Gastroesophageal sphincter (tissue), 4 donors: ENCODE measurements at regions not wholly inside any gene's neighbourhood (a gene's known extent, or its start where the extent isn't known, plus 50 kb on each side); places are given as distances from the start of the nearest gene placed in this dataset.

Experiments
- ATAC-seq: fragments of 150-250 bp; one replicate; pipeline ENCODE4 v1.9.1; 2016; ENCODE audit warnings: mild to moderate bottlenecking, moderate library complexity
- H3K27ac ChIP-seq, 4 donors: fragments of 200-600 bp; sonication (generic) in 3 of 4; 1 replicate in 3 of 4; 2 replicates in 1 of 4; pipeline ENCODE4 v1.5.1; 2016 to 2019
- H3K27me3 ChIP-seq: fragments of 200-600 bp; sonication (generic); one replicate; pipeline ENCODE4 v1.5.1; 2019
- H3K36me3 ChIP-seq, 2 donors: fragments of 200-600 bp; sonication (generic); one replicate each; pipeline ENCODE4 v1.5.1; 2019; ENCODE audit warnings: control low read depth in 1 of 2
- H3K4me1 ChIP-seq, 3 donors: fragments of 200-600 bp; sonication (generic); 1 replicate in 2 of 3; 2 replicates in 1 of 3; pipeline ENCODE4 v1.5.1; 2016 to 2019; ENCODE audit warnings: control low read depth in 2 of 3
- H3K4me3 ChIP-seq, 2 donors: fragments of 200-600 bp; sonication (generic); one replicate each; pipeline ENCODE4 v1.5.1; 2019; ENCODE audit warnings: mild to moderate bottlenecking in 1 of 2, moderate library complexity in 1 of 2
- H3K9me3 ChIP-seq, 3 donors: fragments of 200-600 bp; sonication (generic); one replicate each; pipeline ENCODE4 v1.5.1; 2017 to 2019; ENCODE audit warnings: control low read depth in 2 of 3
- EP300 ChIP-seq: sonication (generic); formaldehyde crosslinking; IDR thresholded peaks from one replicate; pipeline ENCODE4 v1.6.1; 2017; ENCODE audit warnings: antibody characterized with exemption, mild to moderate bottlenecking
- POLR2A ChIP-seq, 2 donors: fragments of 450-650 bp; IDR thresholded peaks; one replicate each; pipeline ENCODE4 v1.6.1; 2017; ENCODE audit warnings: antibody characterized with exemption in 2 of 2, mild to moderate bottlenecking in 2 of 2, moderate library complexity in 1 of 2
- POLR2AphosphoS5 ChIP-seq: sonication (generic); formaldehyde crosslinking; IDR thresholded peaks from one replicate; pipeline ENCODE4 v1.6.1; 2017; ENCODE audit warnings: antibody characterized with exemption
- WGBS, 2 donors: methylation state at CpG; one replicate each; pipeline ENCODE4 v1.1.5; 2018; ENCODE audit warnings: low coverage in 1 of 2; 5-methylcytosine and 5-hydroxymethylcytosine counted together
- TF ChIP-seq, protein P1 (sequence below), 4 experiments: fragments of 200-600 bp in 2 of 4; fragments of 450-650 bp in 2 of 4; sonication (generic) in 1 of 4; IDR thresholded peaks; one replicate each; pipeline ENCODE4 v1.5.1; 2017 to 2019; ENCODE audit warnings: antibody characterized with exemption in 4 of 4, mild to moderate bottlenecking in 2 of 4, moderate library complexity in 2 of 4

GRCh38 chr2:83291083-83291482 lies 1168.0 kb downstream of the SUCLG1 start:
- TF ChIP-seq, protein P1, sequence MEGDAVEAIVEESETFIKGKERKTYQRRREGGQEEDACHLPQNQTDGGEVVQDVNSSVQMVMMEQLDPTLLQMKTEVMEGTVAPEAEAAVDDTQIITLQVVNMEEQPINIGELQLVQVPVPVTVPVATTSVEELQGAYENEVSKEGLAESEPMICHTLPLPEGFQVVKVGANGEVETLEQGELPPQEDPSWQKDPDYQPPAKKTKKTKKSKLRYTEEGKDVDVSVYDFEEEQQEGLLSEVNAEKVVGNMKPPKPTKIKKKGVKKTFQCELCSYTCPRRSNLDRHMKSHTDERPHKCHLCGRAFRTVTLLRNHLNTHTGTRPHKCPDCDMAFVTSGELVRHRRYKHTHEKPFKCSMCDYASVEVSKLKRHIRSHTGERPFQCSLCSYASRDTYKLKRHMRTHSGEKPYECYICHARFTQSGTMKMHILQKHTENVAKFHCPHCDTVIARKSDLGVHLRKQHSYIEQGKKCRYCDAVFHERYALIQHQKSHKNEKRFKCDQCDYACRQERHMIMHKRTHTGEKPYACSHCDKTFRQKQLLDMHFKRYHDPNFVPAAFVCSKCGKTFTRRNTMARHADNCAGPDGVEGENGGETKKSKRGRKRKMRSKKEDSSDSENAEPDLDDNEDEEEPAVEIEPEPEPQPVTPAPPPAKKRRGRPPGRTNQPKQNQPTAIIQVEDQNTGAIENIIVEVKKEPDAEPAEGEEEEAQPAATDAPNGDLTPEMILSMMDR (IDR thresholded peaks at IDR 0.05): no peak
- no peak for TF ChIP-seq EP300
- no peak for TF ChIP-seq POLR2A (IDR thresholded peaks at IDR 0.05)
- TF ChIP-seq POLR2AphosphoS5: no peak
- no peak overlapping the region for H3K4me3 ChIP-seq
- WGBS, 2 donors: 89 to 94% methylated on average over 4 of the region's 4 CpGs
- H3K36me3 ChIP-seq: no peaks in the 10 kb centered on the region
- H3K4me1 ChIP-seq: no peaks in the 10 kb centered on the region
- H3K27ac ChIP-seq: no peak overlapping the region
- no peaks in the 10 kb centered on the region for H3K27me3 ChIP-seq
- no peaks in the 10 kb centered on the region for H3K9me3 ChIP-seq
- ATAC-seq: no peak

- no peaks in the 10 kb centered on the region for H3K9me3 ChIP-seq
- no peaks in the 10 kb centered on the region for H3K36me3 ChIP-seq
These were observed 1176.2 kb downstream of the SUCLG1 start for GRCh38 chr2:83282841-83283240.

DNA sequence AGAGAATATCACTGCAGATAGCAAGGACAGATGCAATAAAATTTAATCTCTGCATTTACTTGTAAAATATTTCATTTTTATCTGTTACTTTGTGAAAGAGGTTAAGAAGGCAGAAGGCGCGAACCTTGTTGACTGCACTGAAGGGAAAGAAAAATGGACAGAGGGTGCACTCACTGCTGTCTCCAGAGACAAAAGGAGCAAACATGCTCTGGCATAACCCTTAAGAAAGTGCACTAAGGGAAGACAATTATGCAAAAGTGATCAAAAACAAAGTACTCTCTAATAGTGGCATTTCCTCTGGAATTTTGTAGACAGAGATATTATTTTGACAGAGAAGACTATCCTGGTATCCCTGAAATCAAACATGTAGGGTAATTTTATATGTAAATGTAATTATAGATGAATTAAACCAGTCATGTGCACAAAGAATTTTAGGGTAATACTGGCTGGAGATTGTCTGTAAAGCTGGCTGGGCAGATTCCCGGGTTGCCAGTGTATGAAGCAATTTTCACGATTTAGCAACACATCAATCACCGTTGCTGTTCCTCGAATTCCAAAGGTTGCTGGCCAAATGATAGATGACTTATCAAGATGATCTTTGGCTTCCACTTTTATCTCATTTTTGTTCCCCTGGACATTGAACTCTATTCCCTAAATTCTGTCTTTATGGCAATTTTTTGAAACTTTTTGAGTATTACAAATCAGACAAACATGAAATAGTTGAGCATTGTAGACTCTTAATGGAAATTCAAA lies 1176.9 kb downstream of the SUCLG1 start:
- no peaks in the 10 kb centered on the region for H3K4me1 ChIP-seq
- no peak overlapping the region for H3K27ac ChIP-seq
- no peak for TF ChIP-seq POLR2AphosphoS5
- TF ChIP-seq, protein P1 (IDR thresholded peaks at IDR 0.05): no peak
- TF ChIP-seq POLR2A (IDR thresholded peaks at IDR 0.05): no peak
- TF ChIP-seq EP300: no peak
- H3K4me3 ChIP-seq: no peak overlapping the region
- 42 to 66% methylated on average over 6 of the region's 6 CpGs for WGBS, 2 donors
- ATAC-seq: no peak
- H3K36me3 ChIP-seq: no peaks in the 10 kb centered on the region
- no peaks in the 10 kb centered on the region for H3K9me3 ChIP-seq
- H3K27me3 ChIP-seq: no peaks in the 10 kb centered on the region

More at GRCh38 chr2:83282841-83283240, 1176.2 kb downstream of the SUCLG1 start:
- no peaks in the 10 kb centered on the region for H3K27me3 ChIP-seq
- no peak for ATAC-seq
- no peaks in the 10 kb centered on the region for H3K4me1 ChIP-seq
- no peak overlapping the region for H3K4me3 ChIP-seq
- H3K27ac ChIP-seq: no peak overlapping the region
- no peak for TF ChIP-seq POLR2A (IDR thresholded peaks at IDR 0.05)
- TF ChIP-seq, protein P1 (IDR thresholded peaks at IDR 0.05): no peak
- no peak for TF ChIP-seq POLR2AphosphoS5
- TF ChIP-seq EP300: no peak

DNA sequence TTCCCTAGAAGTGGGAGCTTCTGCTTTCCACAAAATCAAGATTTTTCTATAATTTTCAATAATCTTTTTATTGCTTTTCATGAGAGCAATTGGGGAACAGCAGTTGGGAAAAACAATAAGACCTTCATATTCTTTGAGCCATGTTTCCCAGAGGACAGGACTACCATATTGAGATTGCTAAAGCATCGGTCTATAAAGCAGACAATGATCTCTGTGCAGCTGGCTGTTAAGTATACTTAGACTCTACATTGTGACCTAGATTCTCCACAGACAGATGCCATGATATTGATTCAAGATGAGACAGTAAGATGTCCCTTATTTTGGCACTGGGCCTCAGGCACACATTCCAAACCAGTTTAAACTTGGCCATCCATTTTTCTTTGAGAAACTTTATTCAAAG lies 1178.7 kb downstream of the SUCLG1 start:
- Histone ChIP-seq H3K9me3 (no peaks in the 10 kb centered on the region), H3K4me3 (no peak overlapping the region), H3K27ac (no peak overlapping the region), H3K36me3 (no peaks in the 10 kb centered on the region), H3K27me3 (no peaks in the 10 kb centered on the region), H3K4me1 (no peaks in the 10 kb centered on the region)
- 72 to 100% methylated on average over 1 of the region's 1 CpG for WGBS, 2 donors
- TF ChIP-seq POLR2AphosphoS5: no peak
- TF ChIP-seq POLR2A (IDR thresholded peaks at IDR 0.05): no peak
- ATAC-seq: no peak

DNA sequence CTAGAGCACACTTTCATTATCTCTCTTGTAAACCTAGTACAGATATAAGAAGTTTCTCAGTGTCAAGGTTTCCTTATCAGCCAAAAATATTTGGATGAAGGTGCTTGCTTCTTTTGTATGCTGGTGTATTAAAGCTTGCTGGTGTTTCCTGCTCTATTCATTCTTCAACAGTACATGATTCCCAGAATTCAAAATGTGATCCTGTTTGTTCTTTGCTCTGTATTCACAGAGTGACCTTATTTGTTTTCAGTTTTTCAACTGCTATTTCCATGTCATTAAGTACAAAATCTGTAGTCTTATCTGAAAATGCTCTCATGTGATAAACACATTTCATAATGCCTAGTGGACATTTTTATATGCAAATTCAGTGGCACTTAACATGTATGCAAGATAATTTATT lies 1185.8 kb downstream of the SUCLG1 start:
- TF ChIP-seq, protein P1 (IDR thresholded peaks at IDR 0.05): no peak
- TF ChIP-seq EP300 (no peak), POLR2AphosphoS5 (no peak), POLR2A (IDR thresholded peaks at IDR 0.05) (no peak)
- Histone ChIP-seq H3K4me1 (no peaks in the 10 kb centered on the region), H3K36me3 (no peaks in the 10 kb centered on the region), H3K27me3 (no peaks in the 10 kb centered on the region), H3K9me3 (no peaks in the 10 kb centered on the region), H3K27ac (no peak overlapping the region), H3K4me3 (no peak overlapping the region)
- ATAC-seq: no peak
